ENCODE measurements at regions not wholly inside any gene's neighbourhood (a gene's known extent, or its start where the extent isn't known, plus 50 kb on each side); places are given as distances from the start of the nearest gene placed in this dataset.

DNA sequence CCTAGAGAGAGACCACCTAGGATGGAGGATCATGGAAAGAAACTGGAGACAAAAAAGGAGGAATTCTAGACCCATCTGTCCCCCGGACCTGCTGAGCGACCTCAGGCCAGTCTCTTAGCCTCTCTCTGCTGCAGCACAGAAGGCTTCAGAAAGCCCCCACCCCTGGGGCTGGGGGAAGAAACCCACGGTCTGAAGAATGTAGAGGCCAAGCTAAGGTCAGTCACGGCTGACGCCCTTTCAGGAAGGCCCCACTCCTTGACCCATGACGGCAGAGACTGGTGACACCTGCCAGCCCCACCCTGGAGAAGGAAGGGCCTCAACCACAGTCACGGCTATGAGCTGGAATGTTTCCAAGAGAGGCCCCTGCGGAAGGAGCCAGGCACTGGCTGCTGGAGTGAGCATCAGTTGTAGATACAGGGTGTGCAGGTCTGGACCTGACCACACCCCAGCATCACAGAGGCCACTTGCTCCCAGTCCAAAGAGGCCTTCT is 120.5 kb upstream of the BOD1 start:
- TF ChIP-seq, protein P1, sequence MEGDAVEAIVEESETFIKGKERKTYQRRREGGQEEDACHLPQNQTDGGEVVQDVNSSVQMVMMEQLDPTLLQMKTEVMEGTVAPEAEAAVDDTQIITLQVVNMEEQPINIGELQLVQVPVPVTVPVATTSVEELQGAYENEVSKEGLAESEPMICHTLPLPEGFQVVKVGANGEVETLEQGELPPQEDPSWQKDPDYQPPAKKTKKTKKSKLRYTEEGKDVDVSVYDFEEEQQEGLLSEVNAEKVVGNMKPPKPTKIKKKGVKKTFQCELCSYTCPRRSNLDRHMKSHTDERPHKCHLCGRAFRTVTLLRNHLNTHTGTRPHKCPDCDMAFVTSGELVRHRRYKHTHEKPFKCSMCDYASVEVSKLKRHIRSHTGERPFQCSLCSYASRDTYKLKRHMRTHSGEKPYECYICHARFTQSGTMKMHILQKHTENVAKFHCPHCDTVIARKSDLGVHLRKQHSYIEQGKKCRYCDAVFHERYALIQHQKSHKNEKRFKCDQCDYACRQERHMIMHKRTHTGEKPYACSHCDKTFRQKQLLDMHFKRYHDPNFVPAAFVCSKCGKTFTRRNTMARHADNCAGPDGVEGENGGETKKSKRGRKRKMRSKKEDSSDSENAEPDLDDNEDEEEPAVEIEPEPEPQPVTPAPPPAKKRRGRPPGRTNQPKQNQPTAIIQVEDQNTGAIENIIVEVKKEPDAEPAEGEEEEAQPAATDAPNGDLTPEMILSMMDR (IDR thresholded peaks at IDR 0.05) = no peak
- TF ChIP-seq POLR2A (IDR thresholded peaks at IDR 0.05) = no peak

All from body of pancreas (tissue), 4 donors.